ENCODE measurements at regions not wholly inside any gene's neighbourhood (a gene's known extent, or its start where the extent isn't known, plus 50 kb on each side); places are given as distances from the start of the nearest gene placed in this dataset.
"Not testable (repeated sequence)": the region's sequence is repeated elsewhere in the genome, so short reads cannot be mapped to it uniquely, and the experiment has no call there.

DNA sequence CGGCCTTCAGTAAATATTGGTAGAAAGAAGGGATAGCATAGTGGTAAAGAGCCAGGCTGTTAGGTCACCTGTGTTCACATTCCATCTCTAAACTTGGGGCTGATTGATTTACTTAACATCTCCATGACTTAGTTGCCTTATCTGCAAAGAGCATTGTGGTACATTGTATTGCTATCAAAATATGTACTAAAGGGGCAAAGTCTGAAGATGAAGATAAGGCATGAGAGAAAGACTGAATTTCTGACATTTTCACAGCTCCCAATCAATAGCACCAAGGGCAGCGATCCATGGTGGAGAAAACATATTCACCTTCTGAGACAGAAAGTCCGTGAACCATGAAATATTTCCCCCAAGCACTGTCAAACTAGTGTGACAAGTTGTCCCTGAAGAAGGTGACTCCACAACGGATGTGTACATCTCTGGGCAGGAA lies 223.3 kb upstream of the STXBP5 start:
- TF ChIP-seq, protein P1, sequence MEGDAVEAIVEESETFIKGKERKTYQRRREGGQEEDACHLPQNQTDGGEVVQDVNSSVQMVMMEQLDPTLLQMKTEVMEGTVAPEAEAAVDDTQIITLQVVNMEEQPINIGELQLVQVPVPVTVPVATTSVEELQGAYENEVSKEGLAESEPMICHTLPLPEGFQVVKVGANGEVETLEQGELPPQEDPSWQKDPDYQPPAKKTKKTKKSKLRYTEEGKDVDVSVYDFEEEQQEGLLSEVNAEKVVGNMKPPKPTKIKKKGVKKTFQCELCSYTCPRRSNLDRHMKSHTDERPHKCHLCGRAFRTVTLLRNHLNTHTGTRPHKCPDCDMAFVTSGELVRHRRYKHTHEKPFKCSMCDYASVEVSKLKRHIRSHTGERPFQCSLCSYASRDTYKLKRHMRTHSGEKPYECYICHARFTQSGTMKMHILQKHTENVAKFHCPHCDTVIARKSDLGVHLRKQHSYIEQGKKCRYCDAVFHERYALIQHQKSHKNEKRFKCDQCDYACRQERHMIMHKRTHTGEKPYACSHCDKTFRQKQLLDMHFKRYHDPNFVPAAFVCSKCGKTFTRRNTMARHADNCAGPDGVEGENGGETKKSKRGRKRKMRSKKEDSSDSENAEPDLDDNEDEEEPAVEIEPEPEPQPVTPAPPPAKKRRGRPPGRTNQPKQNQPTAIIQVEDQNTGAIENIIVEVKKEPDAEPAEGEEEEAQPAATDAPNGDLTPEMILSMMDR (IDR thresholded peaks at IDR 0.05) = no peak
- TF ChIP-seq POLR2A (IDR thresholded peaks at IDR 0.05) = no peak
- H3K9me3 ChIP-seq = no peaks in the 10 kb centered on the region
- H3K27me3 ChIP-seq = no peaks in the 10 kb centered on the region
- no peak for DNase-seq
- no peak overlapping the region for H3K27ac ChIP-seq
- H3K4me3 ChIP-seq = no peak overlapping the region
- 69 to 77% methylated on average over 4 of the region's 4 CpGs for WGBS, 2 donors
- no peaks in the 10 kb centered on the region for H3K4me1 ChIP-seq
- H3K36me3 ChIP-seq = no peaks in the 10 kb centered on the region
- intact Hi-C loops (cut with DNase I) = no loop called here

DNA sequence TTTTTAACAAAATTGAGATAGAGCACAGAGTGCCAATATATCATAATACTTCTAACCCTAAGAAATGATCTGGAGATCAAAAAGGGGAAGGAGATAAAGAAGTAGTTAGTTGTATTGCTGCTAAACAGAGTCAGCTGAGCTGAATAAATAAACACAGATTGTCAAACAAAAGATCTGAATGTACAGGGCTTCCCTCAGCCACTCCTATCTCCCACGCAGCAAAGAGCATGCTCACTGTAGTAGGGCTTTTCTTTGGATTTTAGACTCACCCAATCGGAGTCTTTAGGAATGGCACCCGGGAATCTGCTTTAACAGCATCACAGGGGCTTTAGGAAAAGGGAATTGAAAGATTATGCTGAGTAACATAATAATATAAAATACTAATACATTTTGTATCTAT lies 222.2 kb upstream of the STXBP5 start:
- Histone ChIP-seq H3K9me3 (peaks cover 0 to 4% (median 0%) of the 10 kb centered on the region in 3 donors), H3K4me1 (no peaks in the 10 kb centered on the region), H3K27ac (no peak overlapping the region), H3K36me3 (no peaks in the 10 kb centered on the region), H3K27me3 (no peaks in the 10 kb centered on the region), H3K4me3 (no peak overlapping the region)
- intact Hi-C loops (cut with DNase I) = no loop called here
- 45 to 66% methylated on average over 3 of the region's 3 CpGs for WGBS, 2 donors
- TF ChIP-seq POLR2A (IDR thresholded peaks at IDR 0.05) = no peak
- TF ChIP-seq, protein P1 (IDR thresholded peaks at IDR 0.05) = no peak
- DNase-seq = no peak

DNA sequence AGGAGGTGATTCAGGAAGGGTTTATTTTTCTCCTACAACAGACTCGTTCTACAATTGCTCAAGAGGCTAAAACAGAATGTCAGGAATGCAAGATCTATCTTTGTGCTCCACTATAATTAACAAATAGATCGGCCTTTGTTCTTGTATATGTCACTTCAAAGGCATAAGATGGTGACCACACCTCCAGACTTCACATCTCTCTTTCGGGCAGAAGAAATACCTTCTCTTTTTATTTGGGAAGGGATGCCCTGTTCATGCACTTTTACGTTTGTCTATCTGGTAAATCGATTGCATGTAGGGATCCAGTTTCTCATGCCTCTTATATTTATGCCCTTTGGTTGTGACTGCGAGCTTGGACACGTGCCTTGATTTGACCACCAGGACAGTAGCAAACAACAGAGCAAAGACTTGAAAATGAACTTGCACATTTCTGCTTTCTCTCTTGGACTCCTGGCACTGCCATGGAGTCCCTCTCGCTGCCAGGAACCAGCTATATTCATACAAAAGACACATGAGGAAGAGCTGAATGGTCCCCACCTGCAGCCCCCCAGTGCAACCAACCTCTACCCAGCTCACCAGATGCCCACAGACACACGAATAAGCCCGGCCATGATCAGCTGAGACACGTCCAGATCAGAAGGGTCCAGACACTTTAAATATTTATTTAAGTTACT lies 219.8 kb upstream of the STXBP5 start:
- H3K36me3 ChIP-seq = no peaks in the 10 kb centered on the region

DNA sequence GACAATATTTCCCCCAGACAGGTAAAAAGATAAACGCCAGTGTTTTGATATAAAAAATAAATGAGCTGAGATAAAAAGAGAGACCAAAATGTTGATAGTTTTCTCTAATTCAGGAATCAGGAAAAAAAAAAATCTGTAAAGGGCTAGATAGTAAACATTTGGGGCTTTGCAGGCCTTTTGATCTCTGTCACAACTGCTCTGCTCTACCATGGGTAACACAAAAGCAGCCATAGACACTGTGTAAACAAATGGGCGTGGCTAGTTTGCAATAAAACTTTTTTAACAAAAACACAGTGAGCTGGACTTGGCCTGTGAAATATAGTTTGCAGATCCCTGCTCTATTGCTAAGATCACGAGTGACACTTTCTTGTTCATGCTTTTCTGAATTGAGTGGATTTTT lies 219.1 kb upstream of the STXBP5 start:
- no peak for TF ChIP-seq POLR2A (IDR thresholded peaks at IDR 0.05)
- TF ChIP-seq, protein P1 (IDR thresholded peaks at IDR 0.05) = no peak
- H3K4me1 ChIP-seq = no peaks in the 10 kb centered on the region
- H3K27me3 ChIP-seq = no peaks in the 10 kb centered on the region
- peaks cover 0 to 4% (median 0%) of the 10 kb centered on the region in 3 donors for H3K9me3 ChIP-seq
- H3K4me3 ChIP-seq = no peak overlapping the region
- no peak for DNase-seq
- no peak overlapping the region for H3K27ac ChIP-seq
- WGBS, 2 donors = 25 to 47% methylated on average over 3 of the region's 3 CpGs
- intact Hi-C loops (cut with DNase I) = no loop called here
- H3K36me3 ChIP-seq = no peaks in the 10 kb centered on the region

More for the DNA sequence above, 219.8 kb upstream of the STXBP5 start:
- Histone ChIP-seq H3K4me1 (no peaks in the 10 kb centered on the region), H3K4me3 (no peak overlapping the region), H3K27me3 (no peaks in the 10 kb centered on the region), H3K9me3 (peaks cover 0 to 4% (median 0%) of the 10 kb centered on the region in 3 donors), H3K27ac (no peak overlapping the region)
- WGBS, 2 donors = 56 to 61% methylated on average over 9 to 11 of the region's 11 CpGs
- TF ChIP-seq POLR2A (IDR thresholded peaks at IDR 0.05) = no peak
- TF ChIP-seq, protein P1 (IDR thresholded peaks at IDR 0.05) = no peak
- intact Hi-C loops (cut with DNase I) = no loop called here
- DNase-seq = no peak

DNA sequence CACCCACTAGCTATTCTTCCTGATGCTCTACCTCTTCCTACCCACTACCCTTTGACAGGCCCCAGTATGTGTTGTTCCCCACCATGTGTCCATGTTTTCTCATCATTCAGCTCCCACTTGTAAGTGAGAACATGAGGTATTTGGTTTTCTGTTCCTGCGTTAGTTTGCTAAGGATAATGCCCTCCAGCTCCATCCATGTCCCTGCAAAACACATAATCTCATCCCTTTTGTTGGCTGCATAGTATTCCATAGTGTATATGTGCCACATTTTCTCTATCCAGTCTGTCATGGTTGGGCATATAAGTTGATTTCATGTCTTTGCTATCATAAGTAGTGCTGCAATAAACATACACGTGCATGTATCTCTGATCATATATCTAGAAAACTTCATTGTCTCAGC lies 218.3 kb upstream of the STXBP5 start:
- no peaks in the 10 kb centered on the region for H3K4me1 ChIP-seq
- no peak for TF ChIP-seq POLR2A (IDR thresholded peaks at IDR 0.05)
- TF ChIP-seq, protein P1 (IDR thresholded peaks at IDR 0.05) = no peak
- H3K9me3 ChIP-seq = peaks cover 0 to 4% (median 0%) of the 10 kb centered on the region in 3 donors
- H3K36me3 ChIP-seq = no peaks in the 10 kb centered on the region
- H3K27me3 ChIP-seq = no peaks in the 10 kb centered on the region
- intact Hi-C loops (cut with DNase I) = no loop called here
- DNase-seq = no peak
- no peak overlapping the region for H3K4me3 ChIP-seq
- no peak overlapping the region for H3K27ac ChIP-seq
- 90% methylated on average over 2 of the region's 2 CpGs for WGBS, 2 donors

DNA sequence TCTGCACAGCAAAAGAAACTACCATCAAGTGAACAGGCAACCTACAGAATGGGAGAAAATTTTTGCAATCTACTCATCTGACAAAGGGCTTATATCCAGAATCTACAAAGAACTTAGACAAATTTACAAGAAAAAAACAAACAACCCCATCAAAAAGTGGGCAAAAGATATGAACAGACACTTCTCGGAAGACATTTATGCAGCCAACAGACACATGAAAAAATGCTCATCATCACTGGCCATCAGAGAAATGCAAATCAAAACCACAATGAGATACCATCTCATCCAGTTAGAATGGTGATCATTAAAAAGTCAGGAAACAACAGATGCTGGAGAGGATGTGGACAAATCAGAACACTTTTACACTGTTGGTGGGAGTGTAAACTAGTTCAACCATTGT lies 216.3 kb upstream of the STXBP5 start:
- intact Hi-C loops (cut with DNase I); H3K4me1 ChIP-seq; H3K27me3 ChIP-seq; DNase-seq; H3K4me3 ChIP-seq; H3K27ac ChIP-seq; H3K36me3 ChIP-seq; H3K9me3 ChIP-seq: not testable (repeated sequence)
- WGBS, 2 donors = 86 to 93% methylated on average over 1 of the region's 1 CpG

Measured in esophagus squamous epithelium (tissue), 5 donors.